IPS DF 6.9 (cell line): ENCODE measurements at regions not wholly inside any gene's neighbourhood (a gene's known extent, or its start where the extent isn't known, plus 50 kb on each side); places are given as distances from the start of the nearest gene placed in this dataset.

Experiments used
- DNase-seq: peaks from one replicate; pipeline ENCODE4 v3.0.0-alpha.2; 2013; ENCODE audit warnings: low read depth, low spot score
- H3K27ac ChIP-seq: one replicate; pipeline ENCODE4 v1.5.1; 2013; ENCODE audit warnings: low read length, control low read depth
- H3K27me3 ChIP-seq: 2 replicates; pipeline ENCODE4 v1.6.1; 2013; ENCODE audit warnings: mild to moderate bottlenecking, low read length; ENCODE audit not compliant: control insufficient read depth, insufficient read depth
- H3K36me3 ChIP-seq: 2 replicates; pipeline ENCODE4 v1.6.1; 2013; ENCODE audit warnings: low read length; ENCODE audit not compliant: control insufficient read depth, insufficient read depth
- H3K4me1 ChIP-seq: 2 replicates; pipeline ENCODE4 v1.6.1; 2013; ENCODE audit warnings: low read length; ENCODE audit not compliant: control insufficient read depth, insufficient read depth
- H3K4me3 ChIP-seq: 2 replicates; pipeline ENCODE4 v1.5.1; 2013; ENCODE audit warnings: mild to moderate bottlenecking, low read length
- H3K9me3 ChIP-seq: 2 replicates; pipeline ENCODE4 v1.6.1; 2013; ENCODE audit warnings: low read length, inconsistent platforms; ENCODE audit not compliant: control insufficient read depth, insufficient read depth
- WGBS: extraction: QIAGEN DNeasy Blood & Tissue Kit; methylation state at CpG from one replicate; pipeline ENCODE4 v1.1.7; 2013; ENCODE audit warnings: mixed read lengths, missing lambda C conversion rate; ENCODE audit not compliant: insufficient read length, insufficient coverage; 5-methylcytosine and 5-hydroxymethylcytosine counted together

DNA sequence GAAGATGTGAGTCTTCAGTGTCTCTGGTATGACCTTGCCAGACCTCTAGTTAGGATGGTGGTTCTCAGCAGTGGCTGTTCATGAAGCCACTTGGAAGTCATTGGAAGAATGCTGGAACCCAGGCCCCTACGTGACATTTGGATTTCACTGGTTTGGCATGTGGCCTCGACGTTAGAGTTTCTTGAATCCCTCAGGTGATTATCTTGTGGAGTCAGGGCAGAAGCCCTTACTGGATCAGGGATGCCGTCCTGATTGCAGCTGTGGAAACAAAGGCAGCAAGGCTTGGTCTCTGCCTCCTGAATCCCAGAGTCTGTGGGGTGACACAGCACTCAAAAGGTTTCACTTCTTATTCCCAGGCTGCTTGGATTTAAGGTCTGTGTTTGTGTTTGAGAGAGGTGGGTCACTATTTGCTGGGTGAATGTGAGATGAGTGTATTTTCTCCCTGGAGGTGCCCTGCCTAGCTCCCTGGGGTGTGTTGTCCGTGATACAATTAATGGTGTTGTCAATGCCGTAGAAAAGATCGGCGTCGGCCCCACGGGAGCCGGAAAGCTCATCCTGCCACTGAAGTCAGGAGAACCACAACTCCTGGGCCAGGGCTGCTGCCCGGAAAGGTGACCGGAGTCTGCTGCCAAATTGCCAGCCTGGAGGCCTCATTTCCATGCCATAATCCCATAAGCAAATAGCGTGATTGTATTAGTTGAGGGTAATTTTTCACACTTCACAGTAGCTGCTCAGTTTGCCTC, 939.0 kb downstream of the BRD1 start:
- WGBS, result no CpG with 5 or more reads among the region's 14 CpGs
- H3K27ac ChIP-seq, result no peak overlapping the region
- no peaks in the 10 kb centered on the region for H3K4me1 ChIP-seq
- H3K4me3 ChIP-seq, result no peak overlapping the region
- DNase-seq, result no peak
- no peaks in the 10 kb centered on the region for H3K27me3 ChIP-seq
- H3K36me3 ChIP-seq, result no peaks in the 10 kb centered on the region
- peaks cover 39% of the 10 kb centered on the region for H3K9me3 ChIP-seq

GRCh38 chr22:48887394-48888332, 940.0 kb downstream of the BRD1 start:
- H3K36me3 ChIP-seq, result no peaks in the 10 kb centered on the region
- WGBS, result 100% methylated on average over 3 of the region's 3 CpGs
- peaks cover 38% of the 10 kb centered on the region for H3K9me3 ChIP-seq
- H3K4me1 ChIP-seq, result no peaks in the 10 kb centered on the region
- no peaks in the 10 kb centered on the region for H3K27me3 ChIP-seq
- no peak overlapping the region for H3K4me3 ChIP-seq
- no peak for DNase-seq
- H3K27ac ChIP-seq, result no peak overlapping the region

DNA sequence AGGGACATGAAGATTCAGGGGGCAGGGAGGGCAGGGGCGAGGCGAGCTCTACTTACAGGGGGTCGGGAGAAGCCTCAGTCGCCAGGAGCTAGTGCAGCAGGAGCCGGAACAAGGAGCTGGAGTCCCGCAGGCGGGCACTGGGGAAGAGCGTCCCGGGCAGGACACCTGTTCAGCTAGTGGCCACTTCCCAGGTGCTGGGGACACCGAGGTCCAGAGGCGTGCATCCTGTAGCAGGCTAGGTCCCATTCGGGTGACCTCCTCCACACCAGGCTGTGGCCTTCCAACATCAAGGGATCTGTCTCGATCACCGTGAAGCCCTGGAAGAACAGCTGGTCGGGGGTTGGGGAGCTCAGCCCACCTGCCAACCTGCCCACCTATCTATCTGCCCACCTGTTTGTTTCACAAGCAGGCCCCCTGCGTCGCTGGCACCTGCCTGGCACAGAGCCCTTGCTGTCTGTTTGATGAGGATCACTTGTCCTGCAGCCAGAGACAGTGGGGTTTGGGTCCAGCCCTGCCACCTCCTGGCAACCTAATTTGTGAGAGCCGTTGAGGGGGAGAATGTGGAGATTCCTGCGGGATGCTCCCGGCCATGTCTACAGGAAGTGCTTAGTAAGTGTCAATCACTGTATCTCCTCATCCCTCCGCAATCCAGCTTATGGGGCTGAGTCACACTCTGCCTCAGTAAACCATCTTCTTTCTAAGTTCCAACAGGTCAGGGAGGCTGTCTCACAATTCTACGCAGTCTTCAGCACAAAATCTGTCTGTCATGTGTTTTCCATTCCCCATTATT, 940.9 kb downstream of the BRD1 start:
- Histone ChIP-seq H3K36me3 (no peaks in the 10 kb centered on the region), H3K27me3 (no peaks in the 10 kb centered on the region), H3K4me1 (no peaks in the 10 kb centered on the region), H3K27ac (no peak overlapping the region), H3K9me3 (peaks cover 35% of the 10 kb centered on the region), H3K4me3 (no peak overlapping the region)
- no peak for DNase-seq
- no CpG with 5 or more reads among the region's 22 CpGs for WGBS

DNA sequence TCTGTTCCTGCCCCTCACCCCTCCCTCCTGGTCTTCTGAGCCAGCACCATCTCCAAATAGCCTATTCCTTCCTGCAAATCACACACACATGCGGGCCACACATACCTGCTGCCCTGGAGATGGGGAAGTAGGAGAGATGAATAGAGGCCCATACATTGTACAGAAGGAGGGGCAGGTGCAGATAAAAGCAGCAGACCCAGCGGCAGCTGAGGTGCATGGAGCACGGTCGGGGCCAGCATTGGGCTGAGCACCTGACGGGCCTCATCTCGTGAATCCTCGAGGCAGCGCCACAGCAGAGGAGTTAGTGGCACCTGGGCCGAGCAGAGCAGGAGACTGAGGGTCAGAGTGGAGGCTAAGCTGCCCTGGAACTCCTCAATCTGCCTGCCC, 941.8 kb downstream of the BRD1 start:
- no peaks in the 10 kb centered on the region for H3K4me1 ChIP-seq
- no peak overlapping the region for H3K27ac ChIP-seq
- H3K9me3 ChIP-seq, result peaks cover 31% of the 10 kb centered on the region
- WGBS, result no CpG with 5 or more reads among the region's 9 CpGs
- no peak overlapping the region for H3K4me3 ChIP-seq
- H3K36me3 ChIP-seq, result no peaks in the 10 kb centered on the region
- H3K27me3 ChIP-seq, result no peaks in the 10 kb centered on the region
- no peak for DNase-seq

DNA sequence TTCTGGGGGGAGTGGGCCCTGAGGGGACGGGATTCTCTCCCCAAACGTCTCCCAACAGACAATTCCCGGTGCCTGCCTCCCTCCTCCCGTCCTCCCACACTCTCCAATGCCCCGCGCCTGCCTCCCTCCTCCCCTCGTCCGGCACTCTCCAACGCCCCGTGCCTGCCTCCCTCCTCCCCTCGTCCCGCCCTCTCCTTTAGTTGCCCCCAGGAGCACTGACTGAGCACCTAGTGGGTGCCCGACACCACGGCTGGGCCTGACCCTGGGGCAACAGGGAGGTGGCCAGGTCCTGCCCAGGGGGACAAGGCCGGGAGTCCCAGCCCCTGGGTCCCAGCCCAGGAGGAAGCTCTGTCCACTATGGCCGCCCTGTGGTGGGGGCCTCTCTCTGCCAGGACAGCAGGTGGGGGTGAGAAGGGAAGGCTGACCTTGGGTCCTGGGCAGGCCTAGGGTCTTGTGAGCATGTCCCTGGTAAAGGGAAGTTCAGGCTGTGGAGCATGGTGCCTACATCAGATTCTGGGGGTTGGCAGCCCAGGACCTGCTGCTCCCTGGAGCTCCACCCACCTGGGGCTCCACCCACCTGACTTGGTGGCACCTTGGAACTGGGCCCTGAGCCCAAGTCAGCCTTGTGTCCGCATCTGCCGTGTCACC, 942.3 kb downstream of the BRD1 start:
- DNase-seq, result no peak
- Histone ChIP-seq H3K36me3 (no peaks in the 10 kb centered on the region), H3K27ac (no peak overlapping the region), H3K4me1 (no peaks in the 10 kb centered on the region), H3K27me3 (no peaks in the 10 kb centered on the region), H3K4me3 (no peak overlapping the region), H3K9me3 (peaks cover 28% of the 10 kb centered on the region)
- WGBS, result no CpG with 5 or more reads among the region's 18 CpGs

DNA sequence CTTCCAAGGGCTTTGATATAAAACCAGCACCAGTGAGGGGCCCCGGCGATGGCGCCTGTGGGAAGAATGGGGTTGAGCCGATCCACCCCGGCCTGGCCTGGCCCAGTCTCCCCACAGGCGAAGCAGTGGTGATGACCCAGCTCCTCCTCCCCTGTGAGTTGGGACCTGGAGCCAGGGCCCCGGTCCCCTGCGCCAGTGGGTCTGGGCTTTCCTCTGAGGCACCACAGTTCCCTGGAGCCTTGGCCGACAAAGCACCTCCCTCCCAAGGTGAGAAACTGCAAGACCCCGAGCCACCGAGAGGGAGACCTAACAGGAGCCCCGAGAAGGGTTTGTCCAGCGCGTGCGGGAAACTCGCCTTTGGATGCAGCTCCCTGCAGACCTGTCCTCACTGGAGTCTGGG, 942.9 kb downstream of the BRD1 start:
- no CpG with 5 or more reads among the region's 16 CpGs for WGBS
- Histone ChIP-seq H3K27me3 (no peaks in the 10 kb centered on the region), H3K27ac (no peak overlapping the region), H3K4me3 (no peak overlapping the region), H3K4me1 (no peaks in the 10 kb centered on the region), H3K36me3 (no peaks in the 10 kb centered on the region), H3K9me3 (peaks cover 24% of the 10 kb centered on the region)
- DNase-seq, result no peak

DNA sequence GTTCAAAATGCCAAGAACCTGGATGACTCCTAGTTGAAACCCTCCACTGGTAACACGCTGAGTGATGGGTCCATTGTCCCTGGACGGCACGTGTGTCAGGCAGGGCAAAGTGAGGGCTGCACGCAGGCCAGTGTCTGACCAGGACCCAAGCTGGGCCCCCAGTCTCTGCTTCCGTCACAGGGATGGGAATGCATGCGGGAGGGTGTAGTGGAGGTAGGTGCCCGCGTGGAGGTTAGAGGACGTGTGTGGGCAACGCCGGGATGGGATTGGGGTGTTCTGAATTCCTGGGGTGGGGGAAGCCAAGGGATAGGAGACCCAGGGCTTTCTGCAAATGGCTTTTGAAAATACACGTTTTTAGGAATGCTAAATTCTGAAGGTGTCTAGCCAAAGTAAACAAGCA, 943.3 kb downstream of the BRD1 start:
- H3K4me3 ChIP-seq, result no peak overlapping the region
- peaks cover 25% of the 10 kb centered on the region for H3K9me3 ChIP-seq
- WGBS, result no CpG with 5 or more reads among the region's 12 CpGs
- H3K27me3 ChIP-seq, result no peaks in the 10 kb centered on the region
- no peak overlapping the region for H3K27ac ChIP-seq
- no peak for DNase-seq
- H3K36me3 ChIP-seq, result no peaks in the 10 kb centered on the region
- no peaks in the 10 kb centered on the region for H3K4me1 ChIP-seq

DNA sequence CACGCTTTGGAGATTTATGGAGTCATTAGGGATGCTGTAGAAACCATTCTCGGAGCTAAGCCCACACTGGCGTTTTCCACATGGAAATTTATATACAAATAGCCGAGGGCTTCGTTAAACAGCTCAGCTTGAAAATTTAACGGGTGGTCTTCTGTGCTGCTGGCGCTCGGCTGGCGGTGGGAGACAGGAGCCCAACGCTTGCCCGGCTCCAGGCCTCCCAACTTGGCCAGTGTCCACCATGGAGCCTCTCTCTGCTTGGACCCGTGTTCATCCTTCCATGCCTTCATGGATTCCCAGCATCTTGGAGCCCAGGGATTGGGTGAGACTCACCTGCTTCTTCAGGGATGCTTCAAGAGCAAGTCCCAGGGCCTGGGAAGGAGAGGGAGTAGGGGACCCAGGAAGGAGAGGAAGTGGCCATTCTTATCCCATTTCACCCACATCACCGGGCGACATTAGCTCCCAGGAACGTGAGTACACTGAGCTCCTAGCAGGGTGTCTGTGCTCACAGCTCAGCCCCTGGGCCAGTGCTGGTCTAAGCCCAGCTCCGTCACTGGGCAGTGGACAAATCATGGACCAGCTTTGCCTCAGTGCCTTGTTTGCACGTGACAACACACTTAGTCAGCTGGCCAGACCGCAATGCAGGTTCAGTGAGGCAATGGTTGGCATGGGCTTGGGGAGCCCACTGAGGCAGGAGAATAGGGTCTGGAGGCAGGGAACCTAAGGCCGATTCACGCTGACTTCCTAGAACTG, 944.3 kb downstream of the BRD1 start:
- no peak overlapping the region for H3K27ac ChIP-seq
- WGBS, result no CpG with 5 or more reads among the region's 20 CpGs
- no peaks in the 10 kb centered on the region for H3K4me1 ChIP-seq
- H3K27me3 ChIP-seq, result no peaks in the 10 kb centered on the region
- H3K36me3 ChIP-seq, result no peaks in the 10 kb centered on the region
- DNase-seq, result no peak
- H3K9me3 ChIP-seq, result peaks cover 22% of the 10 kb centered on the region
- H3K4me3 ChIP-seq, result no peak overlapping the region

DNA sequence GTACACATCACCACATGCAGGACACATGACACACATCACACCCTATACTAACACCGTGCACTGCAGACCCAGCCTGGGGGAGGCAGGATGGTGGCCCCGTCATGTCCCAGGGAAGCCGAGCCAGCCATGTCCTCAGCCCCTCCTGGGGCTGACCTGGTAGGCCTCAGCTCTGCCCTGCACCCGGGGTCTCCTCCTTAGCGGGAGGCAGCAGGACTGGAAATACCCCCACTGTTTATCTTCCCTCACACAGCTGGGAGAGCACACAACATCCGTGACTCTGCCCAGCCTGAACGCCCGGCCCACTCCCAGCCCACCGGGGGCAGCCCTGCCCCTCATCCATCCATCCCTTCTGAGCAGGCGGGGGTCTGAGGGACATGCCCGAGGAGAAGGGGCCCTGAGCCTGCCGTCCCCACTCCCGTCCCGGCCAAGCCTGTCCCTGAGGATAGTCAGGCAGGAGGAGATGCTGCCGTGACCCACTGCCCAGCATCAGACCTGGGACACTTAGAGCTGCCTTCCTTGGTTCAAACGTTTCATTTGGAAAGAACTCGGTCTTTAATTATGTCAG, 945.0 kb downstream of the BRD1 start:
- peaks cover 22% of the 10 kb centered on the region for H3K9me3 ChIP-seq
- H3K27me3 ChIP-seq, result no peaks in the 10 kb centered on the region
- no peaks in the 10 kb centered on the region for H3K4me1 ChIP-seq
- H3K27ac ChIP-seq, result no peak overlapping the region
- H3K4me3 ChIP-seq, result no peak overlapping the region
- no peaks in the 10 kb centered on the region for H3K36me3 ChIP-seq
- no peak for DNase-seq
- no CpG with 5 or more reads among the region's 17 CpGs for WGBS
